ENCODE measurements at regions not wholly inside any gene's neighbourhood (a gene's known extent, or its start where the extent isn't known, plus 50 kb on each side); places are given as distances from the start of the nearest gene placed in this dataset.

GRCh38 chr4:36394352-36394903 is 113.0 kb downstream of the DTHD1 start:
- Histone ChIP-seq H3K9me3 (no peaks in the 10 kb centered on the region), H3K27me3 (no peaks in the 10 kb centered on the region), H3K27ac (no peak overlapping the region), H3K4me3 (no peak overlapping the region), H3K36me3 (ENCODE audit: low read depth, missing control alignments) (no peaks in the 10 kb centered on the region), H3K4me1 (no peaks in the 10 kb centered on the region)
- no peak for DNase-seq
- no peak for TF ChIP-seq CTCF (IDR thresholded peaks at IDR 0.05)
- no peak for TF ChIP-seq POLR2A (IDR thresholded peaks at IDR 0.05)
- WGBS, 2 donors: 81 to 85% methylated on average over 5 of the region's 5 CpGs
- intact Hi-C loops (cut with DNase I; ENCODE audit: low total_unique reads): no loop called here

- H3K4me3 ChIP-seq: no peak overlapping the region
- no peaks in the 10 kb centered on the region for H3K9me3 ChIP-seq
- H3K4me1 ChIP-seq: no peaks in the 10 kb centered on the region
- WGBS, 2 donors: 51 to 54% methylated on average over 2 of the region's 2 CpGs
- H3K36me3 ChIP-seq (ENCODE audit: low read depth, missing control alignments): no peaks in the 10 kb centered on the region
- peak; percentile 14 to 38 (median 33) for TF ChIP-seq CTCF (IDR thresholded peaks at IDR 0.05)
- TF ChIP-seq POLR2A (IDR thresholded peaks at IDR 0.05): no peak
- intact Hi-C loops (cut with DNase I; ENCODE audit: low total_unique reads): no loop called here
- H3K27me3 ChIP-seq: no peaks in the 10 kb centered on the region
- peak; percentile 46 for DNase-seq
- no peak overlapping the region for H3K27ac ChIP-seq
Measured at GRCh38 chr4:36399762-36400353, 118.4 kb downstream of the DTHD1 start.

GRCh38 chr4:36402008-36402758 is 120.8 kb downstream of the DTHD1 start:
- no peak for DNase-seq
- no peaks in the 10 kb centered on the region for H3K9me3 ChIP-seq
- WGBS, 2 donors: 87 to 88% methylated on average over 9 of the region's 9 CpGs
- no peak overlapping the region for H3K4me3 ChIP-seq
- no peaks in the 10 kb centered on the region for H3K27me3 ChIP-seq
- H3K27ac ChIP-seq: no peak overlapping the region
- H3K4me1 ChIP-seq: no peaks in the 10 kb centered on the region
- TF ChIP-seq CTCF (IDR thresholded peaks at IDR 0.05) (no peak), POLR2A (IDR thresholded peaks at IDR 0.05) (no peak)
- intact Hi-C loops (cut with DNase I; ENCODE audit: low total_unique reads): no loop called here
- H3K36me3 ChIP-seq (ENCODE audit: low read depth, missing control alignments): no peaks in the 10 kb centered on the region

- H3K27me3 ChIP-seq: no peaks in the 10 kb centered on the region
- no peak for TF ChIP-seq POLR2A (IDR thresholded peaks at IDR 0.05)
- TF ChIP-seq CTCF (IDR thresholded peaks at IDR 0.05): no peak
- no peaks in the 10 kb centered on the region for H3K9me3 ChIP-seq
- intact Hi-C loops (cut with DNase I; ENCODE audit: low total_unique reads): no loop called here
- WGBS, 2 donors: 80 to 92% methylated on average over 6 of the region's 6 CpGs
- no peak overlapping the region for H3K27ac ChIP-seq
- no peak overlapping the region for H3K4me3 ChIP-seq
- H3K4me1 ChIP-seq: no peaks in the 10 kb centered on the region
- no peak for DNase-seq
- H3K36me3 ChIP-seq (ENCODE audit: low read depth, missing control alignments): no peaks in the 10 kb centered on the region
Measured at GRCh38 chr4:36411338-36411737, 129.9 kb downstream of the DTHD1 start.
